ENCODE measurements at regions not wholly inside any gene's neighbourhood (a gene's known extent, or its start where the extent isn't known, plus 50 kb on each side); places are given as distances from the start of the nearest gene placed in this dataset.

GRCh38 chr17:71970312-71970711, 150.5 kb upstream of the SOX9 start:
- H3K4me1 ChIP-seq (ENCODE audit: insufficient read depth) = peaks cover 5% of the 10 kb centered on the region; the same call in 1 of the 2 replicates
- H3K4me3 ChIP-seq = no peak overlapping the region
- Mint-ChIP-seq H3K36me3 (ENCODE audit: low read depth) (no peaks in the 10 kb centered on the region), H3K9me3 (no peaks in the 10 kb centered on the region; the same call in 2 of the 3 replicates), H3K27ac (no peak overlapping the region), H3K4me1 (no peaks in the 10 kb centered on the region; the same call in 2 of the 3 replicates), H3K4me3 (no peak overlapping the region), H3K27me3 (ENCODE audit: insufficient read depth, low read depth, poor library complexity) (peaks cover 4% of the 10 kb centered on the region)
- H3K27me3 ChIP-seq (ENCODE audit: insufficient read depth) = no peaks in the 10 kb centered on the region
- ATAC-seq = no peak
- peaks cover 14% of the 10 kb centered on the region for H3K9me2 ChIP-seq (ENCODE audit: insufficient read depth)
- H3K27ac ChIP-seq (ENCODE audit: low read depth) = no peak overlapping the region
- H4K20me1 ChIP-seq (replicated peaks; ENCODE audit: insufficient read depth) = no peaks in the 10 kb centered on the region
- DNase-seq (ENCODE audit: low spot score) = no peak
- TF ChIP-seq STAT1 (IDR thresholded peaks at IDR 0.05; ENCODE audit: unreplicated experiment) (no peak), ZNF114 (CRISPR knock-in tag; IDR thresholded peaks at IDR 0.05) (no peak), CTCF (conservative IDR thresholded peaks at IDR 0.05; ENCODE audit: low read depth in 2 of 2) (no peak), EZH2 (IDR thresholded peaks at IDR 0.05; ENCODE audit: low read depth, unreplicated experiment) (no peak), CREB1 (CRISPR knock-in tag; IDR thresholded peaks at IDR 0.05; ENCODE audit: low read depth) (no peak), JUNB (IDR thresholded peaks at IDR 0.05; ENCODE audit: unreplicated experiment) (no peak), ZNF462 (CRISPR knock-in tag; IDR thresholded peaks at IDR 0.05) (no peak), ZNF331 (CRISPR knock-in tag; IDR thresholded peaks at IDR 0.05; ENCODE audit: low read depth) (no peak), EZH2phosphoT487 (IDR thresholded peaks at IDR 0.05; ENCODE audit: unreplicated experiment) (no peak), POLR2AphosphoS5 (IDR thresholded peaks at IDR 0.05; ENCODE audit: low read depth) (no peak)
- TF ChIP-seq, protein P1, sequence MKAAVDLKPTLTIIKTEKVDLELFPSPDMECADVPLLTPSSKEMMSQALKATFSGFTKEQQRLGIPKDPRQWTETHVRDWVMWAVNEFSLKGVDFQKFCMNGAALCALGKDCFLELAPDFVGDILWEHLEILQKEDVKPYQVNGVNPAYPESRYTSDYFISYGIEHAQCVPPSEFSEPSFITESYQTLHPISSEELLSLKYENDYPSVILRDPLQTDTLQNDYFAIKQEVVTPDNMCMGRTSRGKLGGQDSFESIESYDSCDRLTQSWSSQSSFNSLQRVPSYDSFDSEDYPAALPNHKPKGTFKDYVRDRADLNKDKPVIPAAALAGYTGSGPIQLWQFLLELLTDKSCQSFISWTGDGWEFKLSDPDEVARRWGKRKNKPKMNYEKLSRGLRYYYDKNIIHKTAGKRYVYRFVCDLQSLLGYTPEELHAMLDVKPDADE (IDR thresholded peaks at IDR 0.05) = no peak
- TF ChIP-seq, protein P2, sequence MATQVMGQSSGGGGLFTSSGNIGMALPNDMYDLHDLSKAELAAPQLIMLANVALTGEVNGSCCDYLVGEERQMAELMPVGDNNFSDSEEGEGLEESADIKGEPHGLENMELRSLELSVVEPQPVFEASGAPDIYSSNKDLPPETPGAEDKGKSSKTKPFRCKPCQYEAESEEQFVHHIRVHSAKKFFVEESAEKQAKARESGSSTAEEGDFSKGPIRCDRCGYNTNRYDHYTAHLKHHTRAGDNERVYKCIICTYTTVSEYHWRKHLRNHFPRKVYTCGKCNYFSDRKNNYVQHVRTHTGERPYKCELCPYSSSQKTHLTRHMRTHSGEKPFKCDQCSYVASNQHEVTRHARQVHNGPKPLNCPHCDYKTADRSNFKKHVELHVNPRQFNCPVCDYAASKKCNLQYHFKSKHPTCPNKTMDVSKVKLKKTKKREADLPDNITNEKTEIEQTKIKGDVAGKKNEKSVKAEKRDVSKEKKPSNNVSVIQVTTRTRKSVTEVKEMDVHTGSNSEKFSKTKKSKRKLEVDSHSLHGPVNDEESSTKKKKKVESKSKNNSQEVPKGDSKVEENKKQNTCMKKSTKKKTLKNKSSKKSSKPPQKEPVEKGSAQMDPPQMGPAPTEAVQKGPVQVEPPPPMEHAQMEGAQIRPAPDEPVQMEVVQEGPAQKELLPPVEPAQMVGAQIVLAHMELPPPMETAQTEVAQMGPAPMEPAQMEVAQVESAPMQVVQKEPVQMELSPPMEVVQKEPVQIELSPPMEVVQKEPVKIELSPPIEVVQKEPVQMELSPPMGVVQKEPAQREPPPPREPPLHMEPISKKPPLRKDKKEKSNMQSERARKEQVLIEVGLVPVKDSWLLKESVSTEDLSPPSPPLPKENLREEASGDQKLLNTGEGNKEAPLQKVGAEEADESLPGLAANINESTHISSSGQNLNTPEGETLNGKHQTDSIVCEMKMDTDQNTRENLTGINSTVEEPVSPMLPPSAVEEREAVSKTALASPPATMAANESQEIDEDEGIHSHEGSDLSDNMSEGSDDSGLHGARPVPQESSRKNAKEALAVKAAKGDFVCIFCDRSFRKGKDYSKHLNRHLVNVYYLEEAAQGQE (IDR thresholded peaks at IDR 0.05; ENCODE audit: unreplicated experiment) = no peak
- H2AFZ ChIP-seq = no peak overlapping the region
- no peak overlapping the region for H3K4me2 ChIP-seq
- no peaks in the 10 kb centered on the region for H3K36me3 ChIP-seq (ENCODE audit: insufficient read depth)
- H3K79me2 ChIP-seq (replicated peaks; ENCODE audit: insufficient read depth) = no peaks in the 10 kb centered on the region
- no peaks in the 10 kb centered on the region for H3F3A ChIP-seq (replicated peaks; ENCODE audit: low read depth)

Measured in GM23338 (cell line).